ENCODE measurements at regions not wholly inside any gene's neighbourhood (a gene's known extent, or its start where the extent isn't known, plus 50 kb on each side); places are given as distances from the start of the nearest gene placed in this dataset.

- no peak for TF ChIP-seq MXD4 (CRISPR knock-in tag; IDR thresholded peaks at IDR 0.05; ENCODE audit: borderline replicate concordance)
- TF ChIP-seq CTCF (IDR thresholded peaks at IDR 0.05) = no peak
- no peak for TF ChIP-seq FOXJ3 (CRISPR knock-in tag; IDR thresholded peaks at IDR 0.05; ENCODE audit: borderline replicate concordance)
- no peak for TF ChIP-seq ATF6 (CRISPR knock-in tag; IDR thresholded peaks at IDR 0.05)
- no peak for TF ChIP-seq ZNF423 (CRISPR knock-in tag; IDR thresholded peaks at IDR 0.05)
- TF ChIP-seq ESRRA (CRISPR knock-in tag; IDR thresholded peaks at IDR 0.05; ENCODE audit: borderline replicate concordance) = no peak
- TF ChIP-seq ATF2 (CRISPR knock-in tag; IDR thresholded peaks at IDR 0.05; ENCODE audit: borderline replicate concordance, low read depth) = no peak
- no peak for TF ChIP-seq ZNF425 (CRISPR knock-in tag; conservative IDR thresholded peaks at IDR 0.05)
- TF ChIP-seq TEAD1 (CRISPR knock-in tag; IDR thresholded peaks at IDR 0.05) = no peak
These were observed 133.6 kb downstream of the LUZP4 start for GRCh38 chrX:115423086-115423485.

All from WTC11 (cell line).